Loucy (cell line): ENCODE measurements at regions not wholly inside any gene's neighbourhood (a gene's known extent, or its start where the extent isn't known, plus 50 kb on each side); places are given as distances from the start of the nearest gene placed in this dataset.

Experiments used
- EZH2phosphoT487 ChIP-seq: fragments of 200-600 bp; IDR thresholded peaks from 2 replicates; pipeline ENCODE4 v1.6.1; 2018; ENCODE audit warnings: antibody characterized with exemption, mild to moderate bottlenecking, moderate library complexity, borderline replicate concordance
- TF ChIP-seq, protein P1 (sequence below): fragments of 200-600 bp; sonication (generic); conservative IDR thresholded peaks from 2 replicates; pipeline ENCODE4 v1.5.1; 2014; ENCODE audit warnings: mild to moderate bottlenecking, antibody characterized with exemption, low read length

GRCh38 chr5:5623397-5623796 lies 200.9 kb downstream of the ICE1 start:
- TF ChIP-seq, protein P1, sequence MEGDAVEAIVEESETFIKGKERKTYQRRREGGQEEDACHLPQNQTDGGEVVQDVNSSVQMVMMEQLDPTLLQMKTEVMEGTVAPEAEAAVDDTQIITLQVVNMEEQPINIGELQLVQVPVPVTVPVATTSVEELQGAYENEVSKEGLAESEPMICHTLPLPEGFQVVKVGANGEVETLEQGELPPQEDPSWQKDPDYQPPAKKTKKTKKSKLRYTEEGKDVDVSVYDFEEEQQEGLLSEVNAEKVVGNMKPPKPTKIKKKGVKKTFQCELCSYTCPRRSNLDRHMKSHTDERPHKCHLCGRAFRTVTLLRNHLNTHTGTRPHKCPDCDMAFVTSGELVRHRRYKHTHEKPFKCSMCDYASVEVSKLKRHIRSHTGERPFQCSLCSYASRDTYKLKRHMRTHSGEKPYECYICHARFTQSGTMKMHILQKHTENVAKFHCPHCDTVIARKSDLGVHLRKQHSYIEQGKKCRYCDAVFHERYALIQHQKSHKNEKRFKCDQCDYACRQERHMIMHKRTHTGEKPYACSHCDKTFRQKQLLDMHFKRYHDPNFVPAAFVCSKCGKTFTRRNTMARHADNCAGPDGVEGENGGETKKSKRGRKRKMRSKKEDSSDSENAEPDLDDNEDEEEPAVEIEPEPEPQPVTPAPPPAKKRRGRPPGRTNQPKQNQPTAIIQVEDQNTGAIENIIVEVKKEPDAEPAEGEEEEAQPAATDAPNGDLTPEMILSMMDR = no peak
- no peak for TF ChIP-seq EZH2phosphoT487
